A549 (cell line): ENCODE measurements at regions not wholly inside any gene's neighbourhood (a gene's known extent, or its start where the extent isn't known, plus 50 kb on each side); places are given as distances from the start of the nearest gene placed in this dataset.

ENCODE experiments used
- ATAC-seq, 2 experiments: fragments of 200-7000 bp in 1 of 2; fragments of >200 bp in 1 of 2; cut with Nextera tagmentation in 1 of 2; cut with Tn5 transposase in 1 of 2; 3 replicates each; pipeline versions ENCODE4 v1.8.0 to v1.9.1; 2018 to 2020; ENCODE audit warnings: mild to moderate bottlenecking in 1 of 2, moderate library complexity in 1 of 2
- CTCF ChIA-PET: fragments of 300-600 bp; sonication (Branson Sonifier 250); formaldehyde crosslinking; extraction: SDS; loops from one replicate; lab custom pipeline; 2021; ENCODE audit warnings: antibody characterized with exemption, inconsistent platforms; lab: Yijun Ruan, JAX
- POLR2A ChIA-PET: fragments of 350-600 bp; formaldehyde crosslinking; extraction: SDS; loops from one replicate; lab custom pipeline; 2021; ENCODE audit warnings: antibody characterized with exemption, inconsistent platforms; lab: Yijun Ruan, JAX
- DNase-seq, 2 experiments: peaks; one replicate each; pipeline versions ENCODE4 v3.0.0 to v3.0.0-alpha.2; 2011 to 2016; ENCODE audit warnings: low read depth in 1 of 2, low spot score in 1 of 2
- FAIRE-seq: peaks from 2 replicates; lab custom pipeline; 2011; peaks lifted over from hg19 to GRCh38; lab: Jason Lieb, UNC
- H3K27ac ChIP-seq, 2 experiments: fragments of >200 bp; sonication (Bioruptor Twin); formaldehyde crosslinking; 3 replicates each; pipeline ENCODE4 v1.5.1; 2016 to 2017
- H3K4me1 ChIP-seq: fragments of >200 bp; sonication (Bioruptor Twin); formaldehyde crosslinking; 3 replicates; pipeline ENCODE4 v1.6.1; 2016
- H3K4me2 ChIP-seq: fragments of >200 bp; sonication (Bioruptor Twin); formaldehyde crosslinking; 3 replicates; pipeline ENCODE4 v1.6.1; 2016
- H3K4me3 ChIP-seq: fragments of >200 bp; sonication (Bioruptor Twin); formaldehyde crosslinking; 3 replicates; pipeline ENCODE4 v1.5.1; 2016
- H3K9me3 ChIP-seq: fragments of >200 bp; sonication (Bioruptor Twin); formaldehyde crosslinking; 3 replicates; pipeline ENCODE4 v1.6.1; 2016
- BHLHE40 ChIP-seq: IDR thresholded peaks from 2 replicates; pipeline ENCODE4 v1.6.1; 2012; ENCODE audit warnings: low read depth, low read length, inconsistent platforms
- CBX8 ChIP-seq: fragments of 200-600 bp; sonication (generic); IDR thresholded peaks from 2 replicates; pipeline ENCODE4 v1.6.1; 2016
- CEBPB ChIP-seq, 2 experiments: fragments of >200 bp in 1 of 2; sonication (Bioruptor Twin) in 1 of 2; formaldehyde crosslinking in 1 of 2; IDR thresholded peaks; 2 replicates each; pipeline ENCODE4 v1.6.1; 2012 to 2016
- EHF ChIP-seq: fragments of 250-450 bp; sonication (Bioruptor Pico); IDR thresholded peaks from 2 replicates; pipeline ENCODE4 v1.5.0; 2020; ENCODE audit warnings: mild to moderate bottlenecking
- EHMT2 ChIP-seq: fragments of 200-600 bp; sonication (generic); IDR thresholded peaks from 2 replicates; pipeline ENCODE4 v1.6.1; 2016; ENCODE audit warnings: antibody characterized with exemption, low read depth, mild to moderate bottlenecking, moderate library complexity
- ELK1 ChIP-seq: fragments of 150-350 bp; IDR thresholded peaks from 2 replicates; pipeline ENCODE4 v1.6.1; 2014; ENCODE audit warnings: low read depth, mild to moderate bottlenecking, low read length
- FOXS1 ChIP-seq: fragments of 250-450 bp; sonication (Bioruptor Pico); IDR thresholded peaks from 2 replicates; pipeline ENCODE4 v1.5.0; 2020; ENCODE audit warnings: mild to moderate bottlenecking, moderate library complexity
- HEYL ChIP-seq: fragments of 250-450 bp; sonication (Bioruptor Pico); IDR thresholded peaks from 2 replicates; pipeline ENCODE4 v1.8.0; 2021; ENCODE audit warnings: mild to moderate bottlenecking, moderate library complexity
- HMGXB4 ChIP-seq: fragments of 250-450 bp; sonication (Bioruptor Pico); IDR thresholded peaks from 2 replicates; pipeline ENCODE4 v1.5.0; 2021; ENCODE audit warnings: mild to moderate bottlenecking, moderate library complexity, borderline replicate concordance
- HOXA7 ChIP-seq: fragments of 250-450 bp; sonication (Bioruptor Pico); IDR thresholded peaks from 2 replicates; pipeline ENCODE4 v1.5.0; 2020; ENCODE audit warnings: mild to moderate bottlenecking, moderate library complexity
- HOXB5 ChIP-seq: fragments of 250-450 bp; sonication (Bioruptor Pico); IDR thresholded peaks from 2 replicates; pipeline ENCODE4 v1.5.0; 2020; ENCODE audit warnings: mild to moderate bottlenecking, moderate library complexity
- JUNB ChIP-seq: fragments of >200 bp; sonication (Bioruptor Twin); formaldehyde crosslinking; IDR thresholded peaks from 2 replicates; pipeline ENCODE4 v1.6.1; 2016
- KDM1A ChIP-seq: fragments of 200-600 bp; sonication (generic); IDR thresholded peaks from 2 replicates; pipeline ENCODE4 v1.6.1; 2016; ENCODE audit warnings: low read depth, mild to moderate bottlenecking
- KDM5A ChIP-seq: fragments of 200-600 bp; sonication (generic); IDR thresholded peaks from 2 replicates; pipeline ENCODE4 v1.6.1; 2016; ENCODE audit warnings: antibody characterized with exemption, mild to moderate bottlenecking
- MAX ChIP-seq: IDR thresholded peaks from 2 replicates; pipeline ENCODE4 v1.6.1; 2012
- MAZ ChIP-seq: fragments of 150-350 bp; IDR thresholded peaks from 2 replicates; pipeline ENCODE4 v1.6.1; 2014; ENCODE audit warnings: antibody characterized with exemption, low read depth, low read length, borderline replicate concordance
- NPAS2 ChIP-seq: fragments of 250-450 bp; sonication (Bioruptor Pico); IDR thresholded peaks from 2 replicates; pipeline ENCODE4 v1.8.0; 2022; ENCODE audit warnings: mild to moderate bottlenecking, moderate library complexity, borderline replicate concordance
- NR3C1 ChIP-seq: fragments of >200 bp; sonication (Bioruptor Twin); formaldehyde crosslinking; IDR thresholded peaks from 3 replicates; pipeline ENCODE4 v1.6.1; 2017
- PBX3 ChIP-seq: IDR thresholded peaks from 2 replicates; pipeline ENCODE4 v1.6.1; 2012
- SMC3 ChIP-seq: fragments of >200 bp; sonication (Bioruptor Twin); formaldehyde crosslinking; IDR thresholded peaks from 3 replicates; pipeline ENCODE4 v1.6.1; 2018; ENCODE audit warnings: inconsistent platforms
- USF2 ChIP-seq: fragments of 450-650 bp; IDR thresholded peaks from 2 replicates; pipeline ENCODE4 v1.6.1; 2014; ENCODE audit warnings: antibody characterized with exemption
- ZFP36 ChIP-seq: fragments of 450-650 bp; IDR thresholded peaks from 2 replicates; pipeline ENCODE4 v1.6.1; 2014; ENCODE audit warnings: borderline replicate concordance; ENCODE audit not compliant: partially characterized antibody
- ZSCAN20 ChIP-seq: fragments of 250-450 bp; sonication (Bioruptor Pico); IDR thresholded peaks from 2 replicates; pipeline ENCODE4 v1.8.0; 2022; ENCODE audit warnings: mild to moderate bottlenecking, moderate library complexity
- WGBS: methylation state at CpG from one replicate; pipeline ENCODE4 v1.1.6; 2017; ENCODE audit errors: missing lambda C conversion rate; 5-methylcytosine and 5-hydroxymethylcytosine counted together

- 2% methylated on average over 2 of the region's 2 CpGs for WGBS
- no peak for ATAC-seq
- DNase-seq = no peak
- no peak overlapping the region for H3K4me2 ChIP-seq
- POLR2A ChIA-PET = no interaction called here
- H3K9me3 ChIP-seq = no peaks in the 10 kb centered on the region
- FAIRE-seq = no peak
- no peak overlapping the region for H3K4me3 ChIP-seq
- TF ChIP-seq EHMT2 = no peak
- no peak for TF ChIP-seq MAZ
- no peak for TF ChIP-seq KDM1A
- no peak for TF ChIP-seq NPAS2 (CRISPR knock-in tag)
- no peak for TF ChIP-seq BHLHE40
- no peak for TF ChIP-seq CEBPB (IDR thresholded peaks at IDR 0.05)
- no peak for TF ChIP-seq USF2
- no peak for TF ChIP-seq KDM5A
- no peak for TF ChIP-seq ZSCAN20 (CRISPR knock-in tag)
- H3K4me1 ChIP-seq = no peaks in the 10 kb centered on the region
- no peak overlapping the region for H3K27ac ChIP-seq
- CTCF ChIA-PET = no interaction called here
Observed at GRCh38 chr16:65339062-65339461, 217.2 kb upstream of the CDH11 start.

GRCh38 chr16:65336160-65336559 lies 214.3 kb upstream of the CDH11 start:
- no peak for FAIRE-seq

More at GRCh38 chr16:65336160-65336559, 214.3 kb upstream of the CDH11 start:
- CTCF ChIA-PET = no interaction called here
- no peak overlapping the region for H3K27ac ChIP-seq
- no peak overlapping the region for H3K4me2 ChIP-seq
- H3K4me1 ChIP-seq = no peaks in the 10 kb centered on the region
- no peak for TF ChIP-seq FOXS1 (CRISPR knock-in tag)
- TF ChIP-seq SMC3 = no peak
- no peak for TF ChIP-seq HEYL (CRISPR knock-in tag)
- no peak for TF ChIP-seq ZFP36
- no peak for TF ChIP-seq BHLHE40
- TF ChIP-seq CEBPB (IDR thresholded peaks at IDR 0.05) = no peak
- TF ChIP-seq HMGXB4 (CRISPR knock-in tag) = no peak
- no peak for TF ChIP-seq PBX3
- no peak for TF ChIP-seq HOXA7 (CRISPR knock-in tag)
- TF ChIP-seq MAX = no peak
- TF ChIP-seq NR3C1 = no peak
- TF ChIP-seq JUNB = no peak
- no peak for TF ChIP-seq HOXB5 (CRISPR knock-in tag)
- TF ChIP-seq CBX8 = no peak
- no peak for TF ChIP-seq ELK1
- no peak for TF ChIP-seq EHF
- H3K4me3 ChIP-seq = no peak overlapping the region
- POLR2A ChIA-PET = no interaction called here
- 2% methylated on average over 2 of the region's 2 CpGs for WGBS
- DNase-seq = no peak
- H3K9me3 ChIP-seq = no peaks in the 10 kb centered on the region
- ATAC-seq = no peak
